Liver (tissue), 7 donors: ENCODE measurements at regions not wholly inside any gene's neighbourhood (a gene's known extent, or its start where the extent isn't known, plus 50 kb on each side); places are given as distances from the start of the nearest gene placed in this dataset.
"Not testable (repeated sequence)": the region's sequence is repeated elsewhere in the genome, so short reads cannot be mapped to it uniquely, and the experiment has no call there.

Experiments used
- DNase-seq: peaks from one replicate; pipeline ENCODE4 v3.0.0-alpha.2; 2017; ENCODE audit warnings: low spot score
- H3K27ac ChIP-seq, 2 donors: one replicate each; pipeline ENCODE4 v1.7.0; 2013; ENCODE audit warnings: inconsistent platforms in 2 of 2, low read length in 2 of 2, control low read depth in 1 of 2, low read depth in 1 of 2, mild to moderate bottlenecking in 1 of 2
- H3K27me3 ChIP-seq, 4 donors: one replicate each; pipeline versions ENCODE4 v1.6.1 to v1.7.0; 2013; ENCODE audit warnings: low read length in 3 of 4, inconsistent platforms in 1 of 4, mild to moderate bottlenecking in 1 of 4, moderate library complexity in 1 of 4; ENCODE audit not compliant: control insufficient read depth in 4 of 4, insufficient read depth in 4 of 4
- H3K36me3 ChIP-seq, 4 donors: one replicate each; pipeline versions ENCODE4 v1.6.1 to v1.7.0; 2013; ENCODE audit warnings: low read length in 3 of 4, mild to moderate bottlenecking in 3 of 4, low read depth in 1 of 4, moderate library complexity in 1 of 4; ENCODE audit not compliant: control insufficient read depth in 4 of 4, insufficient read depth in 3 of 4
- H3K4me1 ChIP-seq, 4 donors: one replicate each; pipeline versions ENCODE4 v1.6.1 to v1.7.0; 2013; ENCODE audit warnings: low read length in 3 of 4, mild to moderate bottlenecking in 3 of 4, moderate library complexity in 1 of 4; ENCODE audit not compliant: control insufficient read depth in 4 of 4, insufficient read depth in 4 of 4
- H3K4me3 ChIP-seq, 3 donors: one replicate each; pipeline versions ENCODE4 v1.6.1 to v1.7.0; 2013; ENCODE audit warnings: low read length in 3 of 3, control low read depth in 1 of 3, low read depth in 1 of 3, mild to moderate bottlenecking in 1 of 3
- H3K9ac ChIP-seq, 2 donors: one replicate each; pipeline ENCODE4 v1.7.0; 2013; ENCODE audit warnings: low read length in 2 of 2, mild to moderate bottlenecking in 2 of 2, moderate library complexity in 2 of 2, control low read depth in 1 of 2, low read depth in 1 of 2
- H3K9me3 ChIP-seq, 4 donors: one replicate each; pipeline versions ENCODE4 v1.6.1 to v1.7.0; 2013; ENCODE audit warnings: low read length in 3 of 4; ENCODE audit not compliant: control insufficient read depth in 4 of 4
- FOXA1 ChIP-seq: IDR thresholded peaks from 2 replicates; pipeline ENCODE4 v1.6.1; 2016; ENCODE audit warnings: antibody characterized with exemption
- GABPA ChIP-seq, 2 donors: IDR thresholded peaks in 1 of 2; conservative IDR thresholded peaks in 1 of 2; 2 replicates each; pipeline ENCODE4 v1.6.1; 2016; ENCODE audit warnings: antibody characterized with exemption in 2 of 2, mild to moderate bottlenecking in 1 of 2, moderate library complexity in 1 of 2
- HNF4G ChIP-seq: IDR thresholded peaks from 2 replicates; pipeline ENCODE4 v1.6.1; 2016; ENCODE audit warnings: antibody characterized with exemption
- JUND ChIP-seq, 2 donors: IDR thresholded peaks; 2 replicates each; pipeline ENCODE4 v1.6.1; 2016; ENCODE audit warnings: antibody characterized with exemption in 2 of 2
- MAX ChIP-seq: IDR thresholded peaks from 2 replicates; pipeline ENCODE4 v1.6.1; 2016; ENCODE audit warnings: antibody characterized with exemption
- NR2F2 ChIP-seq: IDR thresholded peaks from 2 replicates; pipeline ENCODE4 v1.6.1; 2016; ENCODE audit warnings: antibody characterized with exemption
- RAD21 ChIP-seq, 2 donors: IDR thresholded peaks; 2 replicates each; pipeline ENCODE4 v1.6.1; 2016; ENCODE audit warnings: antibody characterized with exemption in 2 of 2, mild to moderate bottlenecking in 2 of 2
- RXRA ChIP-seq, 2 donors: IDR thresholded peaks; 2 replicates each; pipeline ENCODE4 v1.6.1; 2017 to 2018; ENCODE audit warnings: antibody characterized with exemption in 2 of 2, mild to moderate bottlenecking in 1 of 2
- SP1 ChIP-seq: IDR thresholded peaks from 2 replicates; pipeline ENCODE4 v1.6.1; 2018; ENCODE audit warnings: antibody characterized with exemption, mild to moderate bottlenecking
- YY1 ChIP-seq: IDR thresholded peaks from 2 replicates; pipeline ENCODE4 v1.6.1; 2016; ENCODE audit warnings: antibody characterized with exemption, mild to moderate bottlenecking
- ZBTB33 ChIP-seq: IDR thresholded peaks from 2 replicates; pipeline ENCODE4 v1.6.1; 2016; ENCODE audit warnings: antibody characterized with exemption
- WGBS: extraction: QIAGEN DNeasy Blood & Tissue Kit; methylation state at CpG from one replicate; pipeline ENCODE4 v1.1.7; 2013; 5-methylcytosine and 5-hydroxymethylcytosine counted together
- donor health status: healthy.
- donor health status: healthy.
- donor health status: healthy.
- donor health status: healthy.

GRCh38 chr18:51568151-51568550, 370.7 kb upstream of the MEX3C start (continued):
- no peak for TF ChIP-seq GABPA (IDR thresholded peaks at IDR 0.05 in 1 of 2, conservative IDR thresholded peaks at IDR 0.05 in 1 of 2)
- no peak for TF ChIP-seq MAX
- no peak for TF ChIP-seq RAD21 (IDR thresholded peaks at IDR 0.05)

- H3K4me3 ChIP-seq: no peak overlapping the region
- H3K9ac ChIP-seq: no peak overlapping the region
- no peaks in the 10 kb centered on the region for H3K36me3 ChIP-seq
- TF ChIP-seq NR2F2: no peak
- TF ChIP-seq ZBTB33: no peak
- no peak for TF ChIP-seq GABPA (IDR thresholded peaks at IDR 0.05 in 1 of 2, conservative IDR thresholded peaks at IDR 0.05 in 1 of 2)
- TF ChIP-seq SP1: no peak
- no peak for TF ChIP-seq YY1
- TF ChIP-seq JUND (IDR thresholded peaks at IDR 0.05): no peak
- no peak for TF ChIP-seq RXRA (IDR thresholded peaks at IDR 0.05)
- no peak for TF ChIP-seq HNF4G
- no peak for TF ChIP-seq FOXA1
- no peak for DNase-seq
- WGBS: 54% methylated on average over 2 of the region's 2 CpGs
- no peaks in the 10 kb centered on the region for H3K4me1 ChIP-seq
- H3K27me3 ChIP-seq: no peaks in the 10 kb centered on the region
- no peaks in the 10 kb centered on the region for H3K9me3 ChIP-seq
- no peak overlapping the region for H3K27ac ChIP-seq
These were observed 371.7 kb upstream of the MEX3C start for GRCh38 chr18:51569153-51569552.

GRCh38 chr18:51569561-51569960, 372.1 kb upstream of the MEX3C start:
- TF ChIP-seq MAX (no peak), SP1 (no peak)
- no peak overlapping the region for H3K4me3 ChIP-seq
- 79% methylated on average over 2 of the region's 2 CpGs for WGBS
- no peaks in the 10 kb centered on the region for H3K27me3 ChIP-seq
- no peaks in the 10 kb centered on the region for H3K4me1 ChIP-seq
- no peak overlapping the region for H3K9ac ChIP-seq
- no peaks in the 10 kb centered on the region for H3K9me3 ChIP-seq
- DNase-seq: no peak
- no peak overlapping the region for H3K27ac ChIP-seq
- no peaks in the 10 kb centered on the region for H3K36me3 ChIP-seq

GRCh38 chr18:51570071-51570470, 372.6 kb upstream of the MEX3C start:
- not testable (repeated sequence) for DNase-seq, H3K9ac ChIP-seq, H3K27me3 ChIP-seq, H3K4me1 ChIP-seq, H3K36me3 ChIP-seq, H3K4me3 ChIP-seq, H3K9me3 ChIP-seq, H3K27ac ChIP-seq
- WGBS: 83% methylated on average over 4 of the region's 4 CpGs

GRCh38 chr18:51573886-51574285, 376.4 kb upstream of the MEX3C start:
- not testable (repeated sequence) for H3K27ac ChIP-seq, H3K4me3 ChIP-seq, H3K27me3 ChIP-seq, DNase-seq, H3K4me1 ChIP-seq, H3K36me3 ChIP-seq, H3K9ac ChIP-seq
- H3K9me3 ChIP-seq: peaks cover 0 to 10% (median 6%) of the 10 kb centered on the region in 4 donors
- 56% methylated on average over 8 of the region's 8 CpGs for WGBS
